Neural progenitor cell (in vitro differentiated cells): ENCODE measurements at regions not wholly inside any gene's neighbourhood (a gene's known extent, or its start where the extent isn't known, plus 50 kb on each side); places are given as distances from the start of the nearest gene placed in this dataset.
A peak's percentile ranks its signal among the peaks of the same experiment; 100 is the strongest.
"Not testable (repeated sequence)": the region's sequence is repeated elsewhere in the genome, so short reads cannot be mapped to it uniquely, and the experiment has no call there.

Experiments
- DNase-seq: peaks from one replicate; pipeline ENCODE4 v3.0.0-alpha.2; 2016; ENCODE audit warnings: low spot score
- H2AFZ ChIP-seq: fragments of 200-600 bp; sonication (generic); replicated peaks from 2 replicates; pipeline ENCODE4 v1.6.1; 2016; ENCODE audit warnings: antibody characterized with exemption
- H3F3A ChIP-seq: fragments of 200-600 bp; sonication (generic); 2 replicates; pipeline ENCODE4 v1.6.1; 2016; ENCODE audit warnings: antibody characterized with exemption, low read depth
- H3K27ac ChIP-seq: fragments of 200-600 bp; sonication (generic); 2 replicates; pipeline ENCODE4 v1.5.1; 2016; ENCODE audit warnings: mild to moderate bottlenecking
- H3K27me3 ChIP-seq: fragments of 200-600 bp; sonication (generic); 2 replicates; pipeline ENCODE4 v1.6.1; 2016; ENCODE audit warnings: mild to moderate bottlenecking, moderate library complexity
- H3K36me3 ChIP-seq: fragments of 200-600 bp; sonication (generic); 2 replicates; pipeline ENCODE4 v1.5.1; 2016
- H3K4me1 ChIP-seq: fragments of 200-600 bp; sonication (generic); 2 replicates; pipeline ENCODE4 v1.6.1; 2016; ENCODE audit warnings: mixed run types
- H3K4me2 ChIP-seq: fragments of 200-600 bp; sonication (generic); 2 replicates; pipeline ENCODE4 v1.6.1; 2016
- H3K4me3 ChIP-seq: fragments of 200-600 bp; sonication (generic); 2 replicates; pipeline ENCODE4 v1.5.1; 2016
- H3K79me2 ChIP-seq: fragments of 200-600 bp; sonication (generic); 2 replicates; pipeline ENCODE4 v1.6.1; 2016; ENCODE audit warnings: low read depth
- H3K9ac ChIP-seq: fragments of 200-600 bp; sonication (generic); 2 replicates; pipeline ENCODE4 v1.6.1; 2016
- H3K9me3 ChIP-seq: fragments of 200-600 bp; sonication (generic); 2 replicates; pipeline ENCODE4 v1.5.1; 2016; ENCODE audit warnings: low read depth
- H4K20me1 ChIP-seq: fragments of 200-600 bp; sonication (generic); 2 replicates; pipeline ENCODE4 v1.6.1; 2016; ENCODE audit warnings: low read depth
- H3K27ac Mint-ChIP-seq: 3 replicates; pipeline ENCODE4 v1.8.0; 2021; ENCODE audit warnings: mixed read lengths
- H3K27me3 Mint-ChIP-seq: 2 replicates; pipeline ENCODE4 v1.8.0; 2022; ENCODE audit warnings: low read depth, mild to moderate bottlenecking, inconsistent platforms, moderate library complexity, mixed read lengths; ENCODE audit not compliant: insufficient read depth
- H3K36me3 Mint-ChIP-seq: 3 replicates; pipeline ENCODE4 v1.8.0; 2021; ENCODE audit warnings: mixed read lengths
- H3K4me1 Mint-ChIP-seq: 3 replicates; pipeline ENCODE4 v1.8.0; 2021; ENCODE audit warnings: mixed read lengths
- H3K4me3 Mint-ChIP-seq: 3 replicates; pipeline ENCODE4 v1.8.0; 2021; ENCODE audit warnings: mild to moderate bottlenecking, moderate library complexity, mixed read lengths
- H3K9me3 Mint-ChIP-seq: 3 replicates; pipeline ENCODE4 v1.8.0; 2020; ENCODE audit warnings: mixed read lengths
- CTCF ChIP-seq: fragments of 200-600 bp; sonication (generic); IDR thresholded peaks from 2 replicates; pipeline ENCODE4 v1.5.1; 2017; ENCODE audit warnings: antibody characterized with exemption, mild to moderate bottlenecking
- EZH2 ChIP-seq: fragments of 200-600 bp; sonication (generic); IDR thresholded peaks from 2 replicates; pipeline ENCODE4 v1.6.1; 2017; ENCODE audit warnings: antibody characterized with exemption, mild to moderate bottlenecking, moderate library complexity
- EZH2phosphoT487 ChIP-seq: fragments of 200-600 bp; sonication (generic); IDR thresholded peaks from 2 replicates; pipeline ENCODE4 v1.6.1; 2017; ENCODE audit warnings: antibody characterized with exemption

- Histone ChIP-seq H3K9me3 (no peaks in the 10 kb centered on the region), H3K4me1 (peaks cover 9% of the 10 kb centered on the region), H3K27ac (no peak overlapping the region), H3K79me2 (no peaks in the 10 kb centered on the region), H3K4me2 (no peak overlapping the region), H3K4me3 (no peak overlapping the region), H3K27me3 (no peaks in the 10 kb centered on the region), H3F3A (no peaks in the 10 kb centered on the region), H4K20me1 (no peaks in the 10 kb centered on the region), H3K36me3 (no peaks in the 10 kb centered on the region), H2AFZ (no peak overlapping the region), H3K9ac (no peak overlapping the region)
- no peaks in the 10 kb centered on the region for H3K9me3 Mint-ChIP-seq
- TF ChIP-seq EZH2phosphoT487 (no peak), EZH2 (no peak), CTCF (no peak)
- H3K27ac Mint-ChIP-seq: no peak overlapping the region
- H3K36me3 Mint-ChIP-seq: no peaks in the 10 kb centered on the region
- peaks cover 2% of the 10 kb centered on the region for H3K27me3 Mint-ChIP-seq
- peaks cover 13% of the 10 kb centered on the region for H3K4me1 Mint-ChIP-seq
- DNase-seq: no peak
- no peak overlapping the region for H3K4me3 Mint-ChIP-seq
These were observed 203.7 kb downstream of the IPMK start for GRCh38 chr10:58063861-58064480.

- peak; percentile 6 for TF ChIP-seq CTCF
- not testable (repeated sequence) for H3K9me3 ChIP-seq, H3K79me2 ChIP-seq, H3K27ac Mint-ChIP-seq, H3K4me3 Mint-ChIP-seq, H3K4me1 ChIP-seq, H3K4me2 ChIP-seq, H4K20me1 ChIP-seq, H2AFZ ChIP-seq, H3K36me3 ChIP-seq, H3K27me3 Mint-ChIP-seq, H3K9ac ChIP-seq, H3F3A ChIP-seq, H3K4me3 ChIP-seq, H3K27ac ChIP-seq, H3K4me1 Mint-ChIP-seq, H3K27me3 ChIP-seq, H3K9me3 Mint-ChIP-seq, DNase-seq, H3K36me3 Mint-ChIP-seq
These were observed 209.0 kb downstream of the IPMK start for GRCh38 chr10:58058683-58059082.

GRCh38 chr10:58054881-58055280, 212.8 kb downstream of the IPMK start:
- Mint-ChIP-seq H3K36me3 (no peaks in the 10 kb centered on the region), H3K27ac (no peak overlapping the region), H3K4me1 (peaks cover 5% of the 10 kb centered on the region), H3K9me3 (no peaks in the 10 kb centered on the region), H3K4me3 (no peak overlapping the region), H3K27me3 (no peaks in the 10 kb centered on the region)
- no peak overlapping the region for H3K4me3 ChIP-seq
- no peaks in the 10 kb centered on the region for H3F3A ChIP-seq
- DNase-seq: no peak
- no peak overlapping the region for H3K4me2 ChIP-seq
- H3K9ac ChIP-seq: no peak overlapping the region
- no peak overlapping the region for H2AFZ ChIP-seq
- H3K36me3 ChIP-seq: no peaks in the 10 kb centered on the region
- H4K20me1 ChIP-seq: no peaks in the 10 kb centered on the region
- H3K4me1 ChIP-seq: peaks cover 19% of the 10 kb centered on the region
- H3K27ac ChIP-seq: no peak overlapping the region
- H3K79me2 ChIP-seq: no peaks in the 10 kb centered on the region
- no peaks in the 10 kb centered on the region for H3K9me3 ChIP-seq
- TF ChIP-seq CTCF (no peak), EZH2phosphoT487 (no peak), EZH2 (no peak)
- H3K27me3 ChIP-seq: no peaks in the 10 kb centered on the region
